ENCODE measurements at regions not wholly inside any gene's neighbourhood (a gene's known extent, or its start where the extent isn't known, plus 50 kb on each side); places are given as distances from the start of the nearest gene placed in this dataset.

DNA sequence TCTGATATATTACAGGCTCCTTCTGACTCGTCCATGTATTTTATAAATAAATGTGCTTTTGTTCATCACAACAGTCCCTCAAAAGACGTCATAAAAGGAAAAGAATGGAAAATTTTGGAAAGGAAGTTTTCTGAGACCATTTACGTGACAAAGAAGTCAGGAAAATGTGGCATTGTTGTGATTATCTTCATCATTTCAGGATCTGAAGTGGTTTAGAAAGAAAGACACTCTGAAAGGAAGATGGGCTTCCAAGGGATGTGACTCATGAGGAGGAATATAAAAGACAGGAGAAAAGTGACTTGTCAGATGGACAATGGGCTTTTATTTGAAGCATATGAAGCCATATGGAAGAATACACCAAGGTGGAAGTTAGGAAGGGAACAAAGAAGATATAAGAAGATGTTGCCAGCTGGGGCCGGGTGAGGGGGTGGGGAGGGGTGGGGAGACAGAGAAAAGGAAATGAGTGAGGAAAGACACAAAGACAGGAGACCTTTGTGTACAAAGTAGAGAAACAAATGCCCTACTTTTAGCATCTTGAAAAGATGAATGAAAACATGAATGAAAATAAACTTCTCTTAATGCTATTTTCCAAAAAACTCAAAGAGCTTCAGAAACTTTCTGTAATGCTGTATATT is 190.3 kb upstream of the PREP start:
- Histone ChIP-seq H3K9me3 (ENCODE audit: low read length) (no peaks in the 10 kb centered on the region), H2AFZ (ENCODE audit: low read length) (no peak overlapping the region), H4K20me1 (ENCODE audit: insufficient read depth, low read length) (no peaks in the 10 kb centered on the region), H3K4me2 (ENCODE audit: low read length) (no peak overlapping the region), H3K79me2 (ENCODE audit: insufficient read depth, low read depth, low read length) (no peaks in the 10 kb centered on the region), H3K4me3 (ENCODE audit: low read depth, low read length, poor library complexity, severe bottlenecking) (no peak overlapping the region), H3K9me2 (ENCODE audit: insufficient read depth, low read length) (no peaks in the 10 kb centered on the region), H3K27ac (ENCODE audit: low read depth, low read length, poor library complexity, severe bottlenecking) (no peak overlapping the region), H3K4me1 (ENCODE audit: insufficient read depth, low read length, poor library complexity, severe bottlenecking) (peaks cover 13% of the 10 kb centered on the region), H3K36me3 (ENCODE audit: insufficient read depth, low read length) (no peaks in the 10 kb centered on the region)
- no peak for TF ChIP-seq EZH2phosphoT487 (IDR thresholded peaks at IDR 0.05; ENCODE audit: borderline replicate concordance, low read depth, low read length)
- TF ChIP-seq, protein P1, sequence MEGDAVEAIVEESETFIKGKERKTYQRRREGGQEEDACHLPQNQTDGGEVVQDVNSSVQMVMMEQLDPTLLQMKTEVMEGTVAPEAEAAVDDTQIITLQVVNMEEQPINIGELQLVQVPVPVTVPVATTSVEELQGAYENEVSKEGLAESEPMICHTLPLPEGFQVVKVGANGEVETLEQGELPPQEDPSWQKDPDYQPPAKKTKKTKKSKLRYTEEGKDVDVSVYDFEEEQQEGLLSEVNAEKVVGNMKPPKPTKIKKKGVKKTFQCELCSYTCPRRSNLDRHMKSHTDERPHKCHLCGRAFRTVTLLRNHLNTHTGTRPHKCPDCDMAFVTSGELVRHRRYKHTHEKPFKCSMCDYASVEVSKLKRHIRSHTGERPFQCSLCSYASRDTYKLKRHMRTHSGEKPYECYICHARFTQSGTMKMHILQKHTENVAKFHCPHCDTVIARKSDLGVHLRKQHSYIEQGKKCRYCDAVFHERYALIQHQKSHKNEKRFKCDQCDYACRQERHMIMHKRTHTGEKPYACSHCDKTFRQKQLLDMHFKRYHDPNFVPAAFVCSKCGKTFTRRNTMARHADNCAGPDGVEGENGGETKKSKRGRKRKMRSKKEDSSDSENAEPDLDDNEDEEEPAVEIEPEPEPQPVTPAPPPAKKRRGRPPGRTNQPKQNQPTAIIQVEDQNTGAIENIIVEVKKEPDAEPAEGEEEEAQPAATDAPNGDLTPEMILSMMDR (conservative IDR thresholded peaks at IDR 0.05; ENCODE audit: low read length), result no peak
- POLR2A ChIA-PET, result interaction anchor here (0.6 to 0.7 kb wide), 2 partner anchors 531 to 1244 kb away, joined by 3 read pairs; no protein-coding TSS in a partner anchor
- intact Hi-C loops (cut with micrococcal nuclease; ENCODE audit: unreplicated experiment), result no loop called here
- no TSS peak for BruUV-seq (replicated peaks)
- CTCF ChIA-PET (ENCODE audit: unreplicated experiment), result no interaction called here
- no peak for DNase-seq (ENCODE audit: low spot score)

DNA sequence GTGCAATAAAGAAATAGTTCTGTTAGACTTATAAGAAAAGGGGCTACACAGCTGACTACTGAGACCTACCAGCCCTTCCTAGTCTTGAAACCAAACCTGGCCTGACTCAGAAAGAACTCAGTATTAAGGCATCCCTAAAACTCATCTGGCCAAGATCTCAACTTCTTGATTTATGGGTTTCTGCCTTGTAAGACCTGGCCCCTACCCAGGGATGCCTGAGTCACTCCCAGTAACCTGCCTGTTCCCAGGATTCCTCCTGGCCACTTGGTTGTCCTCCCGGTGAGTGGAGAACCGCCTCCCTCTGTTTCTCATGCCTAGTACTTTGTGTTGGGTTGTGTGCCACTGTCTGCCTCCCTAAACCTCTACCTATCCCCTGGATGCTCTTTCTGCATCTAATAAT is 189.4 kb upstream of the PREP start:
- no peaks in the 10 kb centered on the region for H3K36me3 ChIP-seq (ENCODE audit: insufficient read depth, low read length)
- ChIA-PET POLR2A (no interaction called here), CTCF (ENCODE audit: unreplicated experiment) (no interaction called here)
- H3K4me1 ChIP-seq (ENCODE audit: insufficient read depth, low read length, poor library complexity, severe bottlenecking), result peaks cover 21% of the 10 kb centered on the region
- no peak overlapping the region for H3K4me2 ChIP-seq (ENCODE audit: low read length)
- intact Hi-C loops (cut with micrococcal nuclease; ENCODE audit: unreplicated experiment), result no loop called here
- TF ChIP-seq, protein P1 (conservative IDR thresholded peaks at IDR 0.05; ENCODE audit: low read length), result no peak
- TF ChIP-seq EZH2phosphoT487 (IDR thresholded peaks at IDR 0.05; ENCODE audit: borderline replicate concordance, low read depth, low read length), result no peak
- no peaks in the 10 kb centered on the region for H3K79me2 ChIP-seq (ENCODE audit: insufficient read depth, low read depth, low read length)
- no peaks in the 10 kb centered on the region for H3K9me2 ChIP-seq (ENCODE audit: insufficient read depth, low read length)
- no peak overlapping the region for H3K27ac ChIP-seq (ENCODE audit: low read depth, low read length, poor library complexity, severe bottlenecking)
- no TSS peak for BruUV-seq (replicated peaks)
- no peak overlapping the region for H2AFZ ChIP-seq (ENCODE audit: low read length)
- DNase-seq (ENCODE audit: low spot score), result no peak
- no peaks in the 10 kb centered on the region for H4K20me1 ChIP-seq (ENCODE audit: insufficient read depth, low read length)
- no peaks in the 10 kb centered on the region for H3K9me3 ChIP-seq (ENCODE audit: low read length)
- no peak overlapping the region for H3K4me3 ChIP-seq (ENCODE audit: low read depth, low read length, poor library complexity, severe bottlenecking)

DNA sequence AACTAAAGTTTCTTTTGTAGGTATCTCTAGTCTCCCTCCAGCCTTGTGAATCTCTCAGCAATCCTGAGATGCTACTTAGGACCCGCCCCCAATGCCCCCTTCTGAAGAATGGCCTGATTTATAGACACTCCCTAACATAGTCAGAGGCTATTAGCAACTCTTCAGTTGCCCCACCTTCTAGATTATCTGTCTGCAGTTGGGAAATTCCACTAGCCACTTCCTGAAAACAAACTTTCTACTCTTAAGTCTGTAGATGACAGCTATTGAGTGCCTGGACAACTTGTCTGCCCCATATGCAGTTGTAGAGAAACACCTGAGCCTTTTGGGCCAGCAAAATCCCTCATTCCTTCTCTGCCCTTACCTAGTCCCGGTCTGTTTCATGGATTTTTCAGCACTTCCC is 188.2 kb upstream of the PREP start:
- H3K4me1 ChIP-seq (ENCODE audit: insufficient read depth, low read length, poor library complexity, severe bottlenecking), result peaks cover 22% of the 10 kb centered on the region
- no peak overlapping the region for H3K4me3 ChIP-seq (ENCODE audit: low read depth, low read length, poor library complexity, severe bottlenecking)
- H3K79me2 ChIP-seq (ENCODE audit: insufficient read depth, low read depth, low read length), result no peaks in the 10 kb centered on the region
- no peak overlapping the region for H3K4me2 ChIP-seq (ENCODE audit: low read length)
- TF ChIP-seq EZH2phosphoT487 (IDR thresholded peaks at IDR 0.05; ENCODE audit: borderline replicate concordance, low read depth, low read length), result no peak
- TF ChIP-seq, protein P1 (conservative IDR thresholded peaks at IDR 0.05; ENCODE audit: low read length), result no peak
- H4K20me1 ChIP-seq (ENCODE audit: insufficient read depth, low read length), result no peaks in the 10 kb centered on the region
- no peaks in the 10 kb centered on the region for H3K9me2 ChIP-seq (ENCODE audit: insufficient read depth, low read length)
- no peak overlapping the region for H3K27ac ChIP-seq (ENCODE audit: low read depth, low read length, poor library complexity, severe bottlenecking)
- H3K36me3 ChIP-seq (ENCODE audit: insufficient read depth, low read length), result no peaks in the 10 kb centered on the region
- intact Hi-C loops (cut with micrococcal nuclease; ENCODE audit: unreplicated experiment), result no loop called here
- no TSS peak for BruUV-seq (replicated peaks)
- H3K9me3 ChIP-seq (ENCODE audit: low read length), result no peaks in the 10 kb centered on the region
- POLR2A ChIA-PET, result interaction anchor here (0.6 to 0.7 kb wide), 2 partner anchors 11 to 620 kb away, joined by 3 read pairs; no protein-coding TSS in a partner anchor
- CTCF ChIA-PET (ENCODE audit: unreplicated experiment), result no interaction called here
- peak; percentile 45 for DNase-seq (ENCODE audit: low spot score)
- H2AFZ ChIP-seq (ENCODE audit: low read length), result peak overlapping the region; percentile 9; the same call in 1 of the 2 replicates

Data from OCI-LY7 (cell line).